PC-3 (cell line): ENCODE measurements at regions not wholly inside any gene's neighbourhood (a gene's known extent, or its start where the extent isn't known, plus 50 kb on each side); places are given as distances from the start of the nearest gene placed in this dataset.

Experiments
- ATAC-seq: fragments of 200-7000 bp; cut with Tn5 transposase; 2 replicates; pipeline ENCODE4 v1.9.1; 2020; ENCODE audit warnings: mild to moderate bottlenecking, moderate library complexity
- BruUV-seq: library from RNA; stranded (reverse); fragments of 400-500 nt; replicated peaks from 2 replicates; lab custom pipeline; 2021; lab: Mats Ljungman, UMichigan
- CTCF ChIA-PET: fragments of 300-600 bp; sonication (Branson Sonifier 250); formaldehyde crosslinking; loops from one replicate; lab custom pipeline; 2022; ENCODE audit warnings: antibody characterized with exemption; lab: Charles Lee
- POLR2A ChIA-PET: fragments of 300-600 bp; sonication (Branson Sonifier 250); formaldehyde crosslinking; loops from one replicate; lab custom pipeline; 2022; ENCODE audit warnings: antibody characterized with exemption; ENCODE audit not compliant: unreplicated experiment; lab: Charles Lee
- DNase-seq: peaks from one replicate; pipeline ENCODE4 v3.0.0-alpha.2; 2015
- H2AFZ ChIP-seq: fragments of 300-600 bp; sonication (generic); 2 replicates; pipeline ENCODE4 v1.6.0; 2016; ENCODE audit warnings: antibody characterized with exemption, low read length
- H3F3A ChIP-seq: fragments of 300-600 bp; sonication (generic); one replicate; pipeline ENCODE4 v1.6.0; 2017; ENCODE audit warnings: antibody characterized with exemption, low read length, control low read depth, mild to moderate bottlenecking; ENCODE audit not compliant: unreplicated experiment
- H3K27ac ChIP-seq: fragments of 300-600 bp; sonication (generic); 2 replicates; pipeline ENCODE4 v1.5.1; 2016; ENCODE audit warnings: mild to moderate bottlenecking, low read length
- H3K27me3 ChIP-seq: fragments of 300-600 bp; sonication (generic); 2 replicates; pipeline ENCODE4 v1.6.1; 2016; ENCODE audit warnings: low read length, mixed read lengths
- H3K36me3 ChIP-seq: fragments of 300-600 bp; sonication (generic); 2 replicates; pipeline ENCODE4 v1.6.1; 2016; ENCODE audit warnings: low read depth, mixed run types, low read length, mixed read lengths
- H3K4me1 ChIP-seq: fragments of 300-600 bp; sonication (generic); 2 replicates; pipeline ENCODE4 v1.5.1; 2016; ENCODE audit warnings: low read length; ENCODE audit not compliant: insufficient read depth
- H3K4me2 ChIP-seq: fragments of 300-600 bp; sonication (generic); 2 replicates; pipeline ENCODE4 v1.6.0; 2016; ENCODE audit warnings: low read length
- H3K4me3 ChIP-seq: fragments of 300-600 bp; sonication (generic); 2 replicates; pipeline ENCODE4 v1.5.1; 2016; ENCODE audit warnings: mild to moderate bottlenecking, low read length, mixed read lengths
- H3K79me2 ChIP-seq: fragments of 300-600 bp; sonication (generic); 2 replicates; pipeline ENCODE4 v1.6.1; 2017; ENCODE audit warnings: low read length, mixed read lengths
- H3K9ac ChIP-seq: fragments of 300-600 bp; sonication (generic); 2 replicates; pipeline ENCODE4 v1.6.0; 2016; ENCODE audit warnings: mild to moderate bottlenecking, low read length
- H3K9me2 ChIP-seq: fragments of 300-600 bp; sonication (generic); replicated peaks from 2 replicates; pipeline ENCODE4 v1.6.1; 2016; ENCODE audit warnings: mixed run types, low read length, mixed read lengths
- H3K9me3 ChIP-seq: fragments of 300-600 bp; sonication (generic); 2 replicates; pipeline ENCODE4 v1.6.1; 2016; ENCODE audit warnings: low read length, mixed read lengths
- H4K20me1 ChIP-seq: fragments of 300-600 bp; sonication (generic); 2 replicates; pipeline ENCODE4 v1.6.1; 2016; ENCODE audit warnings: low read length, mixed read lengths
- EZH2 ChIP-seq: fragments of 300-600 bp; sonication (generic); IDR thresholded peaks from one replicate; pipeline ENCODE4 v1.6.1; 2017; ENCODE audit warnings: antibody characterized with exemption, mild to moderate bottlenecking, low read length; ENCODE audit not compliant: unreplicated experiment
- EZH2phosphoT487 ChIP-seq: fragments of 300-600 bp; sonication (generic); IDR thresholded peaks from 2 replicates; pipeline ENCODE4 v1.6.1; 2018; ENCODE audit warnings: mild to moderate bottlenecking, antibody characterized with exemption, low read length, borderline replicate concordance
- intact Hi-C: fragments of 100-400 bp; cut with micrococcal nuclease; formaldehyde crosslinking; loops from 2 replicates; pipeline ENCODE4 v1.9.0; 2023
- TF ChIP-seq, protein P1 (sequence below): fragments of 300-600 bp; sonication (generic); conservative IDR thresholded peaks from 2 replicates; pipeline ENCODE4 v1.5.1; 2017; ENCODE audit warnings: antibody characterized with exemption, low read depth, mild to moderate bottlenecking, low read length

DNA sequence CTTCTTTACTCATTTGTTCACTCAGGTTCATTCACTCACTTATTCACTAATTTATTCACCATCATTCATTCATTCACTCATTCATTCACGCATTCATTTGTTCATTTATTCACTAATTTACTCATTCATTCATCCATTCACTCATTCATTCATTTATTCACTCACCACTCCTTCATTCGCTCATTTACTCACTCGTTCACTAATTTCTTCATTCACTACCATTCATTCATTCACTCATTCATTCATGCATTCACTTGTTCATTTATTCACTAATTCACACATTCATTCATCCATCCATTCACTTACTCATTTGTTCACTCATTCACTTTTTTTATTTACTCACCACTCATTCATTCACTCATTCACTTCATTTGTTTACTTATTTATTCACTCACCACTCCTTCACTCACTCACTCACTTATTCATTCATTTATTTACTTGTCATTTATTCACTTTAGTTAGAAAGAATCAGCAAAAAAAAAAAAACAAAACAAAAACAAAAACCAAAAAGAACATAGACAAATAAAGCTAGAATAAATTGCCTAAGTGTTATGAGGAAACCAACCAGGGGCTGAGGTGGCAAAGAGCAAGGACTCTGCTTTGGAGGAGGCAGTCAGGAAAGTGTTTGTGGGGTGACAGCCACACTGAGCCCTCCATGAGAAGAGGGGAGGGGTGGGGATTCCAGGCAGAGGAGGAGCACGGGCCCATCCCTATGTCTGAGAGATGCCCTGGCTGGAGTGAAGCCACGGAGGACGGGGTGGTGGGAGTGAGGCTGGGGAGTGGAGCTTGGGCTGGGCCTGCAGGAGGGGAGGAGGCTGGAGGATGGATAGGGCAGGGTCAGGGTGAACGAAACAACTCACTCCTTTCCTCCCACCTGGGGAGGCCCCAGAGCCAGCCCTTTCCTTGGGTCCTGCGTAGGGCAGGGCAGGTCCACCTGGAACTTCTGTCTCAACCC is 129.2 kb upstream of the WNT4 start:
- POLR2A ChIA-PET: no interaction called here
- no peaks in the 10 kb centered on the region for H3K9me2 ChIP-seq
- H3K4me1 ChIP-seq: peaks cover 34% of the 10 kb centered on the region
- H3F3A ChIP-seq: no peaks in the 10 kb centered on the region
- H3K9me3 ChIP-seq: no peaks in the 10 kb centered on the region
- BruUV-seq: no TSS peak
- no peak overlapping the region for H3K4me2 ChIP-seq
- H3K36me3 ChIP-seq: no peaks in the 10 kb centered on the region
- H3K79me2 ChIP-seq: no peaks in the 10 kb centered on the region
- ATAC-seq: no peak
- no peak overlapping the region for H3K27ac ChIP-seq
- no peak for DNase-seq
- CTCF ChIA-PET: interaction anchor here (0.5 to 0.7 kb wide), 3 partner anchors 15 to 142 kb away, joined by 3 to 15 read pairs (median 3); no protein-coding TSS in a partner anchor
- TF ChIP-seq EZH2: no peak
- no peak for TF ChIP-seq EZH2phosphoT487
- TF ChIP-seq, protein P1, sequence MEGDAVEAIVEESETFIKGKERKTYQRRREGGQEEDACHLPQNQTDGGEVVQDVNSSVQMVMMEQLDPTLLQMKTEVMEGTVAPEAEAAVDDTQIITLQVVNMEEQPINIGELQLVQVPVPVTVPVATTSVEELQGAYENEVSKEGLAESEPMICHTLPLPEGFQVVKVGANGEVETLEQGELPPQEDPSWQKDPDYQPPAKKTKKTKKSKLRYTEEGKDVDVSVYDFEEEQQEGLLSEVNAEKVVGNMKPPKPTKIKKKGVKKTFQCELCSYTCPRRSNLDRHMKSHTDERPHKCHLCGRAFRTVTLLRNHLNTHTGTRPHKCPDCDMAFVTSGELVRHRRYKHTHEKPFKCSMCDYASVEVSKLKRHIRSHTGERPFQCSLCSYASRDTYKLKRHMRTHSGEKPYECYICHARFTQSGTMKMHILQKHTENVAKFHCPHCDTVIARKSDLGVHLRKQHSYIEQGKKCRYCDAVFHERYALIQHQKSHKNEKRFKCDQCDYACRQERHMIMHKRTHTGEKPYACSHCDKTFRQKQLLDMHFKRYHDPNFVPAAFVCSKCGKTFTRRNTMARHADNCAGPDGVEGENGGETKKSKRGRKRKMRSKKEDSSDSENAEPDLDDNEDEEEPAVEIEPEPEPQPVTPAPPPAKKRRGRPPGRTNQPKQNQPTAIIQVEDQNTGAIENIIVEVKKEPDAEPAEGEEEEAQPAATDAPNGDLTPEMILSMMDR: no peak
- intact Hi-C loops: no loop called here
- H3K4me3 ChIP-seq: no peak overlapping the region
- no peaks in the 10 kb centered on the region for H3K27me3 ChIP-seq
- H3K9ac ChIP-seq: no peak overlapping the region
- H2AFZ ChIP-seq: no peak overlapping the region
- H4K20me1 ChIP-seq: no peaks in the 10 kb centered on the region

DNA sequence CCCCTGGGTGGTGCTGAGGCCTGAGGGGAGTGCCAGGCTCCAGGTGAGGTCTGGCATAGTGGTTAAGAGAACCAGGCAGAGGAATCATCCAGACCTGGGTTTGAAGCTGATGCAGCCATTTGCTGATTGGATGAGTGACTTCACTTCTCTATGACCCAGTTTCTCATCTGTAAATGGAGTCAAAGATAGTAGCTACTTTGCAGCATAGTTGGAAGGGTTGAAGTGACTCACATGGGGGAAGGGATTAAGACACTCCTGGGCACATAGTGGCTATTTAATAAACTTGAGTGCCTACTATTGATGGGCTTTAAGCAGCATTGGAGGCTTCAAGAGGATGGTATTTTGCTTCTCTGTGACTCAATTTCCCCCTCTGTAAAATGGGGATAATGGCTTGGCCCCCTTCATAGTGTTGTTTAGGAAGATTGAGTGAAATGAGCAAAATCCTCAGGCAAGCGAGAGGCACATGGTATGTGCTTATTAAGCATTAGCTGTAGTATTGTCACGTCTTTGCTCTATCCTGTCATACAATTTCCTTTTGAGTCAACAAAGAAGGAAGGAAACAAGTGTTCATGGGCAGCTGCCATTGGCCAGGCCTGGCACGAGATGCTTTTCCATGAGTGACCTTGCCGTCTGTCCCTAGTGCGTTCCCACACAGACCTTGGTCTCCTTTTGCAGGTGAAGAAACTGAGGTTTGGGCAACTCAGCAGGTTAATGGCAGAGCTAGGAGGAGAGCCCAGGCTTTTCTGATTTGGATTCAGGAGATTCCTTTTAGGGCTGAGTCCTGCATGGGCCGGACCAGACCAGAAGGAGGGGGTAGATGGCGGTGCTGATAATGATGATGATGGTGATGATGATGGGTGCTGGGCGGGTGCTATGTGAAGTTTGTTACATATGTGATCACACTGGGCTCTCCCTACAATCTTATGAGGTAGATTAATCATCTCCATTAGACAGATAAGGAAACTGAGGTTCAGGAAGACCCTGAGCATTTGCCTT is 131.1 kb upstream of the WNT4 start:
- Histone ChIP-seq H3K36me3 (no peaks in the 10 kb centered on the region), H3K27me3 (no peaks in the 10 kb centered on the region), H3F3A (no peaks in the 10 kb centered on the region), H3K9me3 (no peaks in the 10 kb centered on the region), H4K20me1 (no peaks in the 10 kb centered on the region), H3K4me3 (no peak overlapping the region), H3K27ac (peak overlapping the region; percentile 86), H3K4me2 (peak overlapping the region; percentile 64), H3K79me2 (no peaks in the 10 kb centered on the region), H3K9me2 (no peaks in the 10 kb centered on the region), H3K9ac (peak overlapping the region; percentile 53; the same call in 1 of the 2 replicates), H2AFZ (0 out of 2 replicates have a peak overlapping the region, but pooled peaks have one; percentile 39), H3K4me1 (peaks cover 34% of the 10 kb centered on the region)
- ChIA-PET CTCF (no interaction called here), POLR2A (no interaction called here)
- no peak for TF ChIP-seq EZH2
- TF ChIP-seq, protein P1: no peak
- TF ChIP-seq EZH2phosphoT487: no peak
- DNase-seq (peak; percentile 67), ATAC-seq (peak; percentile 31)
- intact Hi-C loops: loop anchor here (1.0 to 2.0 kb wide), 2 partner anchors 46 to 141 kb away; no protein-coding TSS in a partner anchor
- BruUV-seq: no TSS peak
